ENCODE measurements at regions not wholly inside any gene's neighbourhood (a gene's known extent, or its start where the extent isn't known, plus 50 kb on each side); places are given as distances from the start of the nearest gene placed in this dataset.

DNA sequence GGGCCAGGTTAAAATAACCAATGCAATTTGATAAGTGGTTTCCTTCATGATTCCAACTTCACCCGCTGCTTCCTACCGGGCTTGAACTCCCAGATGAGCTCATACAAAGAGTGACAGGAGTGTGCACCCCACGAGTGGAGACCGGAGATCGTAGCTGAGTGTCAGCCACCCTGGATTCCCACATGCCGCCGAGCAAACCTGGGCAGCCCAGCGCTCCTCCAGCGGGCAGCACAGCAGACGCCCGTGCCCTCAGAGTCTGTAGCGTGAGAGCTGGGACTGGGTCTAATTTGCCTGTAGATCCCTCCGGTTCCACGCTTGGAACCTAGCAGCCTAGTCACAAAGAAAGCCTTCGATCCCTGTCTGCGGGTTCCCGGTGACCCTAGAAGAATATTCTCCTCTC, 476.1 kb upstream of the MGMT start:
- H4K20me1 ChIP-seq (ENCODE audit: insufficient read depth, low read length), result no peaks in the 10 kb centered on the region
- no peak overlapping the region for H2AFZ ChIP-seq (ENCODE audit: low read depth, low read length)
- H3K27me3 ChIP-seq (ENCODE audit: insufficient read depth, low read length, poor library complexity), result no peaks in the 10 kb centered on the region
- ATAC-seq (ENCODE audit: insufficient read depth, low read depth) (no peak), DNase-seq (no peak)
- no peaks in the 10 kb centered on the region for H3K9me3 ChIP-seq (ENCODE audit: insufficient read depth, low read length, severe bottlenecking)
- TF ChIP-seq EZH2 (IDR thresholded peaks at IDR 0.05; ENCODE audit: borderline replicate concordance, low read depth, low read length, severe bottlenecking), result no peak
- TF ChIP-seq CTCF (IDR thresholded peaks at IDR 0.05; ENCODE audit: borderline replicate concordance, extremely low read depth, low read length, poor library complexity, severe bottlenecking), result no peak
- no peak overlapping the region for H3K9ac ChIP-seq (ENCODE audit: low read depth, low read length)
- H3K4me1 ChIP-seq (ENCODE audit: insufficient read depth, low read length), result 0 out of 2 replicates have a peak, but pooled peaks cover 2% of the 10 kb centered on the region
- no peak overlapping the region for H3K4me2 ChIP-seq (ENCODE audit: insufficient read depth, low read length)
- no peak overlapping the region for H3K27ac ChIP-seq (ENCODE audit: low read length)
- H3K36me3 ChIP-seq (ENCODE audit: insufficient read depth, low read length), result no peaks in the 10 kb centered on the region
- no peak overlapping the region for H3K4me3 ChIP-seq (ENCODE audit: low read depth in 1 of 2, low read length in 2 of 2)
- no peaks in the 10 kb centered on the region for H3K79me2 ChIP-seq (ENCODE audit: insufficient read depth, low read length)

- Histone ChIP-seq H3K27ac (ENCODE audit: low read length) (no peak overlapping the region), H4K20me1 (ENCODE audit: insufficient read depth, low read length) (no peaks in the 10 kb centered on the region), H3K4me2 (ENCODE audit: insufficient read depth, low read length) (no peak overlapping the region), H3K9ac (ENCODE audit: low read depth, low read length) (no peak overlapping the region), H3K4me1 (ENCODE audit: insufficient read depth, low read length) (0 out of 2 replicates have a peak, but pooled peaks cover 2% of the 10 kb centered on the region), H3K27me3 (ENCODE audit: insufficient read depth, low read length, poor library complexity) (no peaks in the 10 kb centered on the region), H2AFZ (ENCODE audit: low read depth, low read length) (no peak overlapping the region), H3K36me3 (ENCODE audit: insufficient read depth, low read length) (no peaks in the 10 kb centered on the region), H3K79me2 (ENCODE audit: insufficient read depth, low read length) (no peaks in the 10 kb centered on the region), H3K4me3 (ENCODE audit: low read depth in 1 of 2, low read length in 2 of 2) (no peak overlapping the region), H3K9me3 (ENCODE audit: insufficient read depth, low read length, severe bottlenecking) (no peaks in the 10 kb centered on the region)
- no peak for ATAC-seq (ENCODE audit: insufficient read depth, low read depth)
- TF ChIP-seq CTCF (IDR thresholded peaks at IDR 0.05; ENCODE audit: borderline replicate concordance, extremely low read depth, low read length, poor library complexity, severe bottlenecking) (no peak), EZH2 (IDR thresholded peaks at IDR 0.05; ENCODE audit: borderline replicate concordance, low read depth, low read length, severe bottlenecking) (no peak)
- DNase-seq, result no peak
Measured at GRCh38 chr10:128992770-128993169, 474.3 kb upstream of the MGMT start.

- H3K4me3 ChIP-seq (ENCODE audit: low read depth in 1 of 2, low read length in 2 of 2), result no peak overlapping the region
- H3K27me3 ChIP-seq (ENCODE audit: insufficient read depth, low read length, poor library complexity), result no peaks in the 10 kb centered on the region
- H3K9ac ChIP-seq (ENCODE audit: low read depth, low read length), result no peak overlapping the region
- no peaks in the 10 kb centered on the region for H3K9me3 ChIP-seq (ENCODE audit: insufficient read depth, low read length, severe bottlenecking)
- no peak overlapping the region for H2AFZ ChIP-seq (ENCODE audit: low read depth, low read length)
- no peaks in the 10 kb centered on the region for H4K20me1 ChIP-seq (ENCODE audit: insufficient read depth, low read length)
- DNase-seq (no peak), ATAC-seq (ENCODE audit: insufficient read depth, low read depth) (no peak)
- H3K36me3 ChIP-seq (ENCODE audit: insufficient read depth, low read length), result no peaks in the 10 kb centered on the region
- H3K79me2 ChIP-seq (ENCODE audit: insufficient read depth, low read length), result no peaks in the 10 kb centered on the region
- 0 out of 2 replicates have a peak, but pooled peaks cover 2% of the 10 kb centered on the region for H3K4me1 ChIP-seq (ENCODE audit: insufficient read depth, low read length)
- H3K27ac ChIP-seq (ENCODE audit: low read length), result no peak overlapping the region
- no peak for TF ChIP-seq CTCF (IDR thresholded peaks at IDR 0.05; ENCODE audit: borderline replicate concordance, extremely low read depth, low read length, poor library complexity, severe bottlenecking)
- TF ChIP-seq EZH2 (IDR thresholded peaks at IDR 0.05; ENCODE audit: borderline replicate concordance, low read depth, low read length, severe bottlenecking), result no peak
- no peak overlapping the region for H3K4me2 ChIP-seq (ENCODE audit: insufficient read depth, low read length)
Measured at GRCh38 chr10:128993443-128993842, 473.6 kb upstream of the MGMT start.
